ENCODE measurements at regions not wholly inside any gene's neighbourhood (a gene's known extent, or its start where the extent isn't known, plus 50 kb on each side); places are given as distances from the start of the nearest gene placed in this dataset.

DNA sequence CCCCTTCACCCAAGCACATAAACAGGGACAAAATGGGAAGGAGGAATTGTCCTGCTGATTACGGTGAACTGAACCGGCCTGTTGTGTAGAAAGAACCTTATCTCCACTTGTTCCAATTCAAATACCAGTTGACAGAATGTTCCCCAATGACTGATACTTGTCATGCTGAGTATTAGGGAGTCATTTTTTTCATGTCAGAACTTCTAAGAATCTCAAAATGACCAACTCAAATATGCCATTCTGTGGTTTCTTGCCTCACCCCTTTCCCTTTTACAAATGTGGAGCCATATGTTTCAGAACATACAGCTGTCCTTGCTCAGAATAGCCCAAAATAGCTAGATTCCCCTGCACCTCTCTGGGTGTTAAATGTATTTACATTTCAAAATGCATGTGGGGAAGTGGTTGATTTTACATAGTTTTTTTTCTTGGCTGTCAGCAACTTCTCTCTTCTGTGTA lies 405.9 kb upstream of the TBL1XR1 start:
- 0 out of 2 replicates have a peak, but pooled peaks cover 3% of the 10 kb centered on the region for H3K9me2 ChIP-seq (ENCODE audit: insufficient read depth)
- intact Hi-C loops (cut with micrococcal nuclease; ENCODE audit: unreplicated experiment): loop anchor here (1.0 to 5.0 kb wide), 12 partner anchors 16 to 779 kb away; partner anchors contain the start of gene TBL1XR1
- H3F3A ChIP-seq (ENCODE audit: insufficient read depth, low read depth): peaks cover 52% of the 10 kb centered on the region
- CTCF ChIA-PET: no interaction called here
- H4K20me1 ChIP-seq (ENCODE audit: insufficient read depth): no peaks in the 10 kb centered on the region
- no peak overlapping the region for H2AFZ ChIP-seq
- peak overlapping the region; percentile 67 for H3K4me2 ChIP-seq
- peaks cover 61% of the 10 kb centered on the region for H3K4me1 ChIP-seq (replicated peaks; ENCODE audit: insufficient read depth)
- no peaks in the 10 kb centered on the region for H3K27me3 ChIP-seq (ENCODE audit: insufficient read depth, low read depth)
- POLR2A ChIA-PET (ENCODE audit: unreplicated experiment): interaction anchor here (0.5 to 0.7 kb wide), 2 partner anchors 9 to 12 kb away, joined by 7 to 14 read pairs; no protein-coding TSS in a partner anchor
- peak overlapping the region; percentile 9; the same call in 1 of the 2 replicates for H3K4me3 ChIP-seq
- H3K9me3 ChIP-seq (ENCODE audit: insufficient read depth, low read depth): peaks cover 24% of the 10 kb centered on the region
- H3K79me2 ChIP-seq (ENCODE audit: low read depth): no peaks in the 10 kb centered on the region
- TF ChIP-seq, protein P1, sequence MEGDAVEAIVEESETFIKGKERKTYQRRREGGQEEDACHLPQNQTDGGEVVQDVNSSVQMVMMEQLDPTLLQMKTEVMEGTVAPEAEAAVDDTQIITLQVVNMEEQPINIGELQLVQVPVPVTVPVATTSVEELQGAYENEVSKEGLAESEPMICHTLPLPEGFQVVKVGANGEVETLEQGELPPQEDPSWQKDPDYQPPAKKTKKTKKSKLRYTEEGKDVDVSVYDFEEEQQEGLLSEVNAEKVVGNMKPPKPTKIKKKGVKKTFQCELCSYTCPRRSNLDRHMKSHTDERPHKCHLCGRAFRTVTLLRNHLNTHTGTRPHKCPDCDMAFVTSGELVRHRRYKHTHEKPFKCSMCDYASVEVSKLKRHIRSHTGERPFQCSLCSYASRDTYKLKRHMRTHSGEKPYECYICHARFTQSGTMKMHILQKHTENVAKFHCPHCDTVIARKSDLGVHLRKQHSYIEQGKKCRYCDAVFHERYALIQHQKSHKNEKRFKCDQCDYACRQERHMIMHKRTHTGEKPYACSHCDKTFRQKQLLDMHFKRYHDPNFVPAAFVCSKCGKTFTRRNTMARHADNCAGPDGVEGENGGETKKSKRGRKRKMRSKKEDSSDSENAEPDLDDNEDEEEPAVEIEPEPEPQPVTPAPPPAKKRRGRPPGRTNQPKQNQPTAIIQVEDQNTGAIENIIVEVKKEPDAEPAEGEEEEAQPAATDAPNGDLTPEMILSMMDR (conservative IDR thresholded peaks at IDR 0.05): no peak
- no peak for TF ChIP-seq EZH2 (IDR thresholded peaks at IDR 0.05; ENCODE audit: low read depth)
- no peaks in the 10 kb centered on the region for H3K36me3 ChIP-seq (ENCODE audit: low read depth)
- BruUV-seq (replicated peaks): no TSS peak
- peak overlapping the region; percentile 89 for H3K27ac ChIP-seq
- no peak for DNase-seq

DNA sequence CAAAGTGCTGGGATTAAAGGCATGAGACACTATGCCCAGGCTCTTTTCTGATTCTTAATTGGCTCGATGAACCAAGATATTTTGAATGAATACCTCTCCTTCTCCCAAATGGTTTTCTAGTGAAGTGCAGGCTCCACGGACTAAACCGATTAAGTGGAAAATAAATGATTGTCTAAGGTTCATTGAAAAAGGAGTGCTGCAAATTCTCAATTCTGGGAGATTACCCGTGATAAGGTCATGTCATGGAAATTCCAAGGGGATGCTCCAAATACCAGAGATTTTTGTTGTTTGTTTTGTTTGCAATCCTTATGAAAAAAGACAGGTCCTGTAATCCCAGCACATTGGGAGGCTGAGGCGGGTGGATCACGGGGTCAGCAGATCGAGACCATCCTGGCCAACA lies 406.9 kb upstream of the TBL1XR1 start:
- Histone ChIP-seq H3K27me3 (ENCODE audit: insufficient read depth, low read depth) (no peaks in the 10 kb centered on the region), H3K4me3 (no peak overlapping the region), H3K9me2 (ENCODE audit: insufficient read depth) (0 out of 2 replicates have a peak, but pooled peaks cover 3% of the 10 kb centered on the region), H4K20me1 (ENCODE audit: insufficient read depth) (no peaks in the 10 kb centered on the region), H3F3A (ENCODE audit: insufficient read depth, low read depth) (peaks cover 52% of the 10 kb centered on the region), H3K36me3 (ENCODE audit: low read depth) (no peaks in the 10 kb centered on the region), H2AFZ (no peak overlapping the region), H3K9me3 (ENCODE audit: insufficient read depth, low read depth) (peaks cover 20% of the 10 kb centered on the region), H3K4me1 (replicated peaks; ENCODE audit: insufficient read depth) (peaks cover 56% of the 10 kb centered on the region), H3K4me2 (peak overlapping the region; percentile 67), H3K27ac (peak overlapping the region; percentile 89), H3K79me2 (ENCODE audit: low read depth) (no peaks in the 10 kb centered on the region)
- no TSS peak for BruUV-seq (replicated peaks)
- TF ChIP-seq EZH2 (IDR thresholded peaks at IDR 0.05; ENCODE audit: low read depth): no peak
- TF ChIP-seq, protein P1 (conservative IDR thresholded peaks at IDR 0.05): no peak
- intact Hi-C loops (cut with micrococcal nuclease; ENCODE audit: unreplicated experiment): loop anchor here (5.0 kb wide), 1 partner anchor 778 kb away; no protein-coding TSS in a partner anchor
- no peak for DNase-seq
- CTCF ChIA-PET: no interaction called here
- POLR2A ChIA-PET (ENCODE audit: unreplicated experiment): no interaction called here

DNA sequence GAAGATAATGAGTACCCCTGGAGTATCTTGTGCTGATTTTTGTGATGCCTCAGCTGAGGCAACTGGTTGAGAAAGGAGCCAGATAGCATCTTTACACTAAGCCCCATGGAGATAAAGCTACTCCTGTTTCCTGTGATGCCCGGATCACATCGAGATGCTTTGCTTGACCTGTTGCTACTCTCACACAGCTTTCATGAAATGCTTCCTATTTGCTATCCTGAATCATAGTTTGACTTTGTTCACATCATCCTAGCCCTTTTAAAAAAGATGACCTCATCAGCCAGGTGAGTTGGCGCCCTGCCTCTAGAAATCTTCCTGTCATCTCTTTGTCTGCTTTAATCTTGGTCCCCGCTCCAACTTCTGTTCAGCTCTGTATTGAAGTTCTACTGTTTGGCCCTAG lies 409.6 kb upstream of the TBL1XR1 start:
- BruUV-seq (replicated peaks): no TSS peak
- no peak for DNase-seq
- no peaks in the 10 kb centered on the region for H4K20me1 ChIP-seq (ENCODE audit: insufficient read depth)
- H3K4me2 ChIP-seq: no peak overlapping the region
- no peak overlapping the region for H2AFZ ChIP-seq
- H3K4me3 ChIP-seq: no peak overlapping the region
- intact Hi-C loops (cut with micrococcal nuclease; ENCODE audit: unreplicated experiment): no loop called here
- 0 out of 2 replicates have a peak, but pooled peaks cover 3% of the 10 kb centered on the region for H3K9me2 ChIP-seq (ENCODE audit: insufficient read depth)
- H3K4me1 ChIP-seq (replicated peaks; ENCODE audit: insufficient read depth): peaks cover 52% of the 10 kb centered on the region
- H3K27me3 ChIP-seq (ENCODE audit: insufficient read depth, low read depth): no peaks in the 10 kb centered on the region
- H3K27ac ChIP-seq: no peak overlapping the region
- ChIA-PET CTCF (no interaction called here), POLR2A (ENCODE audit: unreplicated experiment) (no interaction called here)
- peaks cover 22% of the 10 kb centered on the region; the same call in 1 of the 2 replicates for H3K9me3 ChIP-seq (ENCODE audit: insufficient read depth, low read depth)
- H3K36me3 ChIP-seq (ENCODE audit: low read depth): no peaks in the 10 kb centered on the region
- no peaks in the 10 kb centered on the region for H3K79me2 ChIP-seq (ENCODE audit: low read depth)
- TF ChIP-seq, protein P1 (conservative IDR thresholded peaks at IDR 0.05): no peak
- no peak for TF ChIP-seq EZH2 (IDR thresholded peaks at IDR 0.05; ENCODE audit: low read depth)
- H3F3A ChIP-seq (ENCODE audit: insufficient read depth, low read depth): peaks cover 36% of the 10 kb centered on the region

Data from PC-9 (cell line).